ENCODE measurements at regions not wholly inside any gene's neighbourhood (a gene's known extent, or its start where the extent isn't known, plus 50 kb on each side); places are given as distances from the start of the nearest gene placed in this dataset.
"Not testable (repeated sequence)": the region's sequence is repeated elsewhere in the genome, so short reads cannot be mapped to it uniquely, and the experiment has no call there.

DNA sequence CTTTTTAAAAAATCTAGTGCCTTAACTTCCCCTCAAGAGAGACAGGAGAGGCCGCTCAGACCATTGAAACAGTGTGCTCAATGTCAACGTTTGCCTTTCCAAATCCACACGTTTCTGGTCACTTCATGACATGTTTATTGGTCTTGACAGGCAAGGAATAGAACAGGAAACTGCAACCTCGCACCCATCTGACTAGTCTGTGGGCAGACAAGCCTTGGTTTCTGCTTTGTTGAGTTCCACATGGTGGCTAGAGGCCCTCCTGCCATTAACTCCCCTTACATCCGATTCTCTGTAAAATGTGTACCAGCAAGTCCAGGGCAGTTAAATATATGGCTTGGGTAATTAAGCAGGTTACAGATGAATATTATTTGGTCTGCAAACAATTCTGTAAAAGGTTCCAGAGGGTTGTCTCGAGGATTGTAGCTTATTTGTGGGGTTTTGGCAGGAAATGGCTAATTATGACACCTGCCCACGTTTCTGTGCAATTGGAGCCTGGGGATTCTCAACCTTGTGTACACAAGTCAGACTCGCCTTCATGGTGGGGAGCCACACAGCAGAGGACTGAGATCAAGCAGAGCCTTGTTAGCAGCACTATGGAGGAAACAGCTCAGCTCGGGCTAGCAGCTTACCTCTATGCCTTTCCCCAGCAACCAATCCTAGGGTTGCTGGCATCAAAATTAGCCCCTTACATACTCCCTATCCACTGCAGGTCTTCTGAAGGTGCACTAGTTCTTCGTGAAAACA, 317.5 kb upstream of the IGF1R start:
- no peak for DNase-seq (ENCODE audit: low read depth)

DNA sequence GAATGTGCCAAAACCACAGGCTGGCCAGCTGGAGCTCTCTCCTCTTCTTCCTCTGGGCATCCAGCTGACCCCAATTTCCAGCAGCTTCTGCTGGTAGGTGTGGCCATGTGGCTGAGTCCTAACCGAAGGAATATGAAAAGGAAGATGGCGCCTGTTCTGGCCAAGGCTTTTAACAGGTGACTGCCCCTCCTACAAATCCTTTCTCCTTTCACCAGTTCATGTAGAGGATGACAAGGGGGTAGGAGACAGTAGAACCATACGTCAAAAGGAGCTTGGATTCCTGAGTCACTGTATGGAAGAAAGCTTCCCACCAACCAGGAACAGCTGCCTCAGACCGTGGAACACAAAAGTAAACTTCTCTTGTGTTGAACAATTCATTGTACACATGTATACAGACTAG, 316.7 kb upstream of the IGF1R start:
- DNase-seq (ENCODE audit: low read depth): no peak

DNA sequence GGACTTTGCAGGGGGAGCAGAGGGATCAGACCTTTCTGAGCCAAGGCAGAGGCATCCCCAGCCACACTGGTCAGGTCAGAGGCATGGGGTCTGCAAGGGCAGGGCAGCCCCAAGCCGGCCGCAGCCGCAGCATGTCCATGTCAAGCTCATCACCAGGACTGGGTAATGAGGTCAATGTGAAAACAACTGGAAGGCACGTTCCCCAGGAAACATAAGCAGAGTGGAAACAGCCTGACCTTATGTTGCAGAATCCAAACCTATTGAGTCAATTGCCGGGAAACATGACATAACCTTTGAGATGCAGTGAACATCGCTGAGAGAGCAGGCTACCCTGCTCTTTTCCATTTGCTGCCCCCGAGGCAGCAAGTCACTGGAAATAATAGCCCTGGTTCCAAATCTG, 315.1 kb upstream of the IGF1R start:
- no peak for DNase-seq (ENCODE audit: low read depth)

DNA sequence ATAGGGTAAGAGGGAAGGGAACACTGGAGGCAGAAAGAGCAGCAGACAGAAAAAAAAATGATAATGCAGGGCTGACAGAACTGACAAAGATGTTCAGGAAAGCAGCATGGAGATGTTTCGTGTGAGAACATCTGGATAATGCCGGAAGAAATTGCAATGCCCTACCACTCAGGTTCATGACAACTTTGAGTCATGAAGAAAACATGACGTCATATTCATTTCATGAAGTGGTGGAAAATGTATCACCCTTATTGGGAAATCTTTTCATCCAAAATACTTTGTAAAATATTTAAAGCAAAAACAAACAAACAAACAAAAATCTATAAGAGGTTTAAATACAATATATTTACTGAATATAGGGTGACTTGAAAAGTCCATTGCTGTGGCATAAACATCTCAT, 305.4 kb upstream of the IGF1R start:
- no peak for DNase-seq (ENCODE audit: low read depth)

DNA sequence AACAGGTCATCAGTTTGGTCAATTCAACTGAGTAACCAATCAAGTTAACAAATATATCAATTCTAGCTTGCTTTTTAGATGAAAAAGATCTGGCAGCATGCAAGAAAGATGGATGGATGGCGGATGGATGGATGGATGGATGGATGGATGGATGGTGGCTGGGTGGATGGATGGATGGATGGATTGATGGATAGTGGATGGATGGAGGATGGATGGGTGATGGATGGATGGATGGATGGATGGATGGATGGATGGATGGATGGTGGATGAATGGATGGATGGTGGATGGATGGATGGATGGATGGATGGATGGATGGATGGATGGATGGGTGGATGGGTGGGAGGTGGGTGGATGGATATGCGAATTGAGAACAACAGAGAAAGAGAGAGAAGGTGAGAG, 303.7 kb upstream of the IGF1R start:
- no peak for DNase-seq (ENCODE audit: low read depth)

DNA sequence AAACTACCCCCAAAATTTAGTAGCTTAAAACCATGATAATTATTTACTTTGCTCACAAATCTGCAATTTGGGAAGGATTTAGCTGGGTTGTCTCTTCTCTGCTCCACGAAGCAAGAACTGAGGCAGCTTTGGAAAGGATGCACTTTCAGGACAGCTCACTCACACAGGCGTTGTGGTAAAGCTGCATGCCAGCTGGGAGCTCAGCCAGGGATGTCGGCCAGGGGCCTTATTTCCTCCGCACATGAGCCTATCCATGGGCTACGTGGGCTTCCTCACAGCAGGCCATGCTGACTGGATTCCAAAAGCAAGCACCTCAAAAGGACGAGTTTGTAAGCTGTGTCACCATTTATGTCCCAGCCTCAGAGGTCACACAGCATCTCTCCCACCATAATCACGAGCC, 301.3 kb upstream of the IGF1R start:
- no peak for DNase-seq (ENCODE audit: low read depth)

DNA sequence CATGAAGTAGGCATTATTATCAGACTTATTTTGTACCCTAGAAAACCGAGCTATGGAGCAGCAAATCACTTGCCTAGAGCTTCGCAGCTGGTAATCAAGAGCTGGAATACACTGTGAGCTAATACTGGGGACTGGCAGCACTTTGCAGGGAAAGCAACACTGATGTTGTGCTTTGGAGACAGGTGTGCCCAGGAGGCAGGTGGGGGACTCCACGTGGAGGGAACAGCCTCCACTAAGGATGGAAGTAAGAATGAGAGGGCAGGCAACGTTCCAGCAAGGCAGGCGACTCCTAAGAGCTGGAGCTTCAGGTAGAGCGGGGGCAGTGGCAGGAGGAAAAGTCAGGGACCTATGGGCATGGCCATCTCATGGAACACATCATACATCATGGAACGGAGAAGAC, 300.5 kb upstream of the IGF1R start:
- DNase-seq (ENCODE audit: low read depth): no peak

DNA sequence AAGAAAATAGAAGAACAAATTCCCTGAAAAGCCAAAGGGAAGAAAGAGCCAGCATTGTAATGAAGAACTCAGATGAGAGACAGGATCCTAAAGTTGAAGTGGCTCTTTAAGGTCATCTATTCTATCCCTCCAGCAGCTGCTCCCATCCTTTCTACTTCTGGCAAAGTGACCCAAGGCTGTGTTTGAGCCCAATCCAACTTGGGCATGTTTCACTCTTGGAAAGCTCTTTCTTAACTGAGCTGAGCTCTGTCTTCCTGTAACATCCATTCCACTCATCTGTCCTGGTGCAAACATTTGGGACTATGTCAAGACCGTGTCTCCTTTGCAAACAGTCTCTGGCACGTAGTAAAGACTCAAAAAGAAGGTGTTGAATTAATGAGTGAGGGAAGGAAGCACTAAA, 298.1 kb upstream of the IGF1R start:
- DNase-seq (ENCODE audit: low read depth): no peak

DNA sequence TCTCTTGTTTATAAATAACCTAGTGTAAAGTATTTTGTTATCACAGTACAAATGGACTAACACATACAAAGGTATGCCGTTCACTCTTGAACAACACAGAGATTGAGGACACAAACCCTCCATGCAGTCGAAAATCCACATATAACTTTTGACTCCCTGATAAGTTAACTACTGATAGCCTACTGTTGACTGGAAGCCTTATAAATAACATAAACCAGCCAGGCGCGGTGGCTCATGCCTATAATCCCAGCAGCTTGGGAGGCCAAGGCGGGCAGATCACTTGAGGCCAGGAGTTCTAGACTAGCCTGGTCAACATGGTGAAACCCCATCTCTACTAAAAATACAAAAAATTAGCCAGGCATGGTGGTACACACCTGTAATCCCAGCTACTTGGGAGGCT, 290.1 kb upstream of the IGF1R start:
- not testable (repeated sequence) for DNase-seq (ENCODE audit: low read depth)

DNA sequence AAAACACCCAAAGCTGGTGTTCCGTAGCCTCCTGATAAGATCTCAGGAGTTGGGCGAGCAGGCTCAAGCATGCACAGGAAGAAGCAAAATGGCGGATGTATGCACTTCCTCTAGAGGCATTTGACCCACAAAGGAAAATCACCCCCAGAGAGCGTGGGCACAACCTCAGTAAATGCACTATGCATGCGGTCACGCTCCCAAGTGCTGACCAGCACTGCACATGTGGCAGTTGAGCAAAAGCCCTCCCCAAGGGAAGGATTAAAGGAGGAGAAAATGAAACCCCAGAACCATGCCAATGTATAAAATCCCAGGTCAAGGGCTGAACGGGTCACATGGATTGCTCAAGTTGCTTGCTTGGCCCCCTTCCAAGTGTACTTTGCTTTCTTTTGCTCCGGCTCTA, 289.4 kb upstream of the IGF1R start:
- DNase-seq (ENCODE audit: low read depth): no peak

DNA sequence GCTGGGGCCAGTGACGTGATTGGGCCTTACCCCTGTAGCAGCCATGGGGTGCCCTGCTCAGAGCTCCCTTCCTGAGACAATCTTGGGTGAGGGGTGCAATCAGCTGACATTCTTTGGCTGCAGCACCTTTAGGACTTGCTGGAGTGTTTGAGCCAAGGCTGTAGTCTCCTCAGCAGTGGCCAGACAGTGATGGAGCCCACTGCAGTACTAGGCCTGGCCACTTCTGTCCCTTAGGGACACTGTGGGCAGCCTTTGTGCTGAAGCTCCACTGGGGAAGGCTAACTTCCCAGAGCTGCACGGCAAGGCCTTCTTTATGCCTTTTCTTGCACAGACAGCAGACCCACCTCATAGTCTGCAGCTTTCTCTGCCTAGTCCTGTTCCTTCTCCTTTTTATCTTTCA, 284.9 kb upstream of the IGF1R start:
- no peak for DNase-seq (ENCODE audit: low read depth)

DNA sequence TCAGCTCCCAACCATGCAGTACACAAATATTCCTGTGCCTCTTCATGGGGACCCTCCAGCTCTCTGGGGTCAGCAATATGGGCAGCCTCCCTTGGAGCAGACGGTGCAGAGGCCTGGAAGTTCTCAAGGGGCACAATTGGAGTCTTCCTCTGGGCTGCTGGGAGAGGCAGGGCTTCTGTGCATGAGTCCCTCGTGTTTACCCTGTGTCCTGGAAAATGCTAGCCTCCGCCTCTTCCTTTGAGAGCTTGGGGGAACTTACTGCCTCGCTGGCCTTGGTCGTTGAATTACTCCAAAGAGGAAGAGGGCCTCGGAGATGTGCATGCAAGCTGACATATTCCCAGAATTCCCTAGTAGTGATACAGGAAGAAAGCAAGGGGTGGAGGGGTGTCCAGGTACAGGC, 284.4 kb upstream of the IGF1R start:
- no peak for DNase-seq (ENCODE audit: low read depth)

DNA sequence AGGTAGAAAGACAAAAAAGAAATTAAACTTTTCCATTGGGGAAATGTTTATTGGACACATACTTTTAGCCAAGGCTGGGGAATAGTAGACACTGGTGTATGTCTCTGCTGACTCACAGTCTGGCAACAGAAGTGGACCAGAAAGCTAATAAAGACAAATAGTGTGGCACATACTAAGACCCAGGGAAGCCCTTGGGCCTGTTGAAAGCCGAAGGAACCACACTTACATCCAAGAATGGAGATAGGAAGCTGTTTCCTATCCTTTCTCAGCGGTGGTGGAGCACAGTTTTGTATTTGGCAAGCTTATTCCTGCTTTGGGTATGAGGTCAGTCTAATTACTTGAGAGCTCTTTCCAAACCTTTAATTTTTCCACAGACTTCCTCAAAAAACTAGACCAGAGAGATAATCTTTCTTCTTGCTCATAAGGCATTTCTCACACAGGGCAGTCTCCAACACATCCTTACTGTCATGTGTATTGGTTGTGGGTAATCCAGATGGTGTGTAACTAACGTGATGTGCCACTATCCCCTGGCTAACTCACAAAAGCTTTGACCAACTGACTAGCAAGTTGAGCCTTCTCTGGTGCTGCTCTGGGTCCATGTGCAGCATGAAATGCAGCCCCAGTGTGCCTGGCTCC, 279.1 kb upstream of the IGF1R start:
- DNase-seq (ENCODE audit: low read depth): no peak

DNA sequence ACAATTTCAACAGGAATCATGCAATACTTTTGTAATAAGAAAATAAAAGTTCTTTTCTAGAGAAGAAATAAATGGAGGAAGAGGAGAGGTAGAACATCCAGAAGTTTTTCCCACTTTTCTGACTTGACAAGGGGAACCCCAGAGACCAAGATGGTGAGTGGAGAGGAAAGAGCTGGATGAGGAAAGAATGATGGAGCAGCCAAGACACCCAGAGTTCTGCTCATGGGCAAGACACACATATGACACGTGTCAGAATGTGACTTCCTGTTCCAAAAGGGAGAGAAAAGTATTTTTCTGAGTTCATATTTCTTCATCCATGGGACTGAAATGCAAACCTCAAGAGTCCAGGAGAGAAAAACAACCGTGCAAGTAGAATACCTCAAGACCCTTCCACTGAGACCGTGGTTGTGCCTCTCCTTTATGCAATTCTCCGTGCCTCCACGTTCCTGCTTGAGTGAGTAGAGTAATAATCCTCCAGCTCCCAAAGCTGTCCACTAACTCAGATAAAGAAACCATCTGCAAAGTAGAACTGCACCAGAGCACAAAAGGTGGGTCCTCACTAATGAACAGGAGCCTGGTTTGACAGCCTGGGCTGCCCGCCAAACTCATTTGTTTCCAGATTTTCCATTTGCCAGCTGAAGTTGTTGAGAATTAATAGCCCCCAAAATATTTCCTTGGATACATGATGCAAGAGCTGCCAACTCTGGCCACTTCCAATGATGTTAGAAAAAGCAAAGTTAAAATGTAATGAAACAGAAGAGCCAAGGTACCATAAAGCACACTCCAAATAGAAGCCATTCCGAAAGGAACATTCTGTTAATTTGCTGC, 272.6 kb upstream of the IGF1R start:
- DNase-seq (ENCODE audit: low read depth): no peak

DNA sequence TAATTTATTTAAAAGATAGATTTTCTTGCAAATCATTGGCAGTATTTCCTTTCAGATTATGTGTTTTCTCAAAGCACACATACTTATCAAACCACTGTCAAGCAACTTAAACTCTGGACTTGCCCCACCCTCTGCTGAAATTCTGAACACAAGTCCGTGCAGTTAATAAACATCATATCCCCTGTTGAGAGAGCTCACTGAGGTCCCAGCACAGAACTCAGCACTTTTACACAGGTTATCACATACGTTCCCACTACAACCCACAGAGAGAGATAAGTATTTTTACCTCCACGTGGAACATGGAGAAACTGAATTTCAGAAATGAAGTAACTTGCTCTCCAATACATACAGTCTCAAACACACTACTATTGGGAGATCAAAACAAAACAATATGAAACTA, 267.6 kb upstream of the IGF1R start:
- no peak for DNase-seq (ENCODE audit: low read depth)

DNA sequence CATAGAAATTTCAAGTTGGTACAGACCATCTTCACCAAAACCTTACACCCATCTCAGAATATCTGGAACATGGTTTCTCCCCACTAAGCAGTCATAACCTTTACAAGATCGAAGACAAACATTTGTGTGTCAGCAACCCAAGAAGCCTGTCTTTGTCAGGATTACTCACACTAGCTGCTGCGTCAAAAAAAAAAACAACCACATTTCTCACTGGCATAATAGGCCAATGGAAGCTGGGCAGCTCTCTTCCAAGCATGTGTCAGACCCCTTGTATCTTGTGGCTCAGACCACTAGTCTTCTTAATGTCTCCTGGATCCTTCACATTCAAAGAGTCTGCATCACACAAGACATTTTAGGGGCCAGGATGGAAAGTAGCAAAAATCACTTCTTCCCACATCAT, 266.9 kb upstream of the IGF1R start:
- no peak for DNase-seq (ENCODE audit: low read depth)

DNA sequence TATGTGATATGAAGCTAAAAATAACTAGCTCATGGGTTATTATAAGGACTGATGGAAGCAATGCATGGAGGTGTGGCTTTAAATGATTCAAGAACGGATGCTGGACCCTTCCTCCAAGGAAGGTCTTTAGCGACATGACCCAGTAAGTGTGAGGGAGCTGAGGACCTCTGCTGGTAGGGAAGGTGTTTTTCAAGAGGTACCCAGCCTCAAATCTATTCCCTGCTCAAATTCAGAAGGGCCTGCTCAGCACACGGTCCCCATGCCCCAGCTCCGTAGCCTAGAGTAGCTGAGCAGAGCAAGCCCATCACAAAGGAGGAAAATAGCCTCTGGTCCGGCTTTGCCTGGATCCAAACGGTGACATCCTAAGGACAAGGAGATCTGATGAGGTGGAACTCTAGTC, 266.2 kb upstream of the IGF1R start:
- no peak for DNase-seq (ENCODE audit: low read depth)

DNA sequence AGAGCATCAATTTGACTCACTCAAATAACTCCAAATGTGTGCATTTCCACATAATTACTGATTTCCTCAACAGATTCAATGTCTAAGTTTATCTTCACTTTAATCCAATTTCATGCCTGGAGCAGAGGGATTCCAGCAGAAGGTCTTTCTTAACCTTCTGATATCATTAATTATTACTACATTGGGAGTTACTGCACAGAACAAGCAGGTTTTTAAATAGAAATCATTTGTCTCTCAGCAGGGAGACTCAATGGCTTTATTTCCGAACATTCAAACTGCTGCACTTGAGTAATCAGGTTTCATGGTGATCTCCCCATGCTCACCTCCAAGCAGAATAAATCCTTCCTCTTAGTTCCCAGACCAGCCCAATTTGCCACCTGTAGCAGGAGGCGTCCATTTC, 264.8 kb upstream of the IGF1R start:
- no peak for DNase-seq (ENCODE audit: low read depth)

DNA sequence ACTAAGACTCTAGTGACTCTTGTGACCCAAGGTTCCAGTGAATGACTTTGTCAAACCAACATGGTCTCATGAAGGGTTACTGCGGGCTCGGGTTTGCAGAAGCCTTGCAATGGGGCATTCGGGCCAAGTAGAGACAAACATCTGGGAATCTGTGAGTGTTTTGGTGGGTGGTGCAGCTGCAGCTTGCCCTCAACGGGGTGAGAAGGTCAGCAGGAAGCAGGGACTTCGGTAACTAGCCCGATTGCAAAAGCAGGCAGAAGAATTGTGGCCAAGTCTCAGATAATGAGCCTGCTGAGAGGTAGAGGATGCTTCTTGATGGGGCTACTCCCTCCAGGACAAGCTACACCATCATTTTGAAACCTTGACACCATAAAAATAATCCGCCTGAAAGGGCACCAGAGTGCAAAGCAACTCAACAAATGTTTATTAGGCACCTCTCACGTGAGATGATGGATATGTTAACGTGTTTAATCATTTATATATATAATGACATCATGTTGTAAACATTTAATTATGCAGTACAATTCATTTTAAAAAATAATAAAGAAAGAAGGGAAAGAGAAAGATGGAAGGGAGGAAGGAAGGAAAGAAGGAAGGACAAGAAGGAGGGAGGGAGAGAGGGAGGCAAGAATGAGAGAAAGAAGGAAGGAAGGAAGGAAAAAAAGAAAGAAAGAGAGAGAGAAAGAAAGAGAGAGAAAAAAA, 263.9 kb upstream of the IGF1R start:
- no peak for DNase-seq (ENCODE audit: low read depth)

DNA sequence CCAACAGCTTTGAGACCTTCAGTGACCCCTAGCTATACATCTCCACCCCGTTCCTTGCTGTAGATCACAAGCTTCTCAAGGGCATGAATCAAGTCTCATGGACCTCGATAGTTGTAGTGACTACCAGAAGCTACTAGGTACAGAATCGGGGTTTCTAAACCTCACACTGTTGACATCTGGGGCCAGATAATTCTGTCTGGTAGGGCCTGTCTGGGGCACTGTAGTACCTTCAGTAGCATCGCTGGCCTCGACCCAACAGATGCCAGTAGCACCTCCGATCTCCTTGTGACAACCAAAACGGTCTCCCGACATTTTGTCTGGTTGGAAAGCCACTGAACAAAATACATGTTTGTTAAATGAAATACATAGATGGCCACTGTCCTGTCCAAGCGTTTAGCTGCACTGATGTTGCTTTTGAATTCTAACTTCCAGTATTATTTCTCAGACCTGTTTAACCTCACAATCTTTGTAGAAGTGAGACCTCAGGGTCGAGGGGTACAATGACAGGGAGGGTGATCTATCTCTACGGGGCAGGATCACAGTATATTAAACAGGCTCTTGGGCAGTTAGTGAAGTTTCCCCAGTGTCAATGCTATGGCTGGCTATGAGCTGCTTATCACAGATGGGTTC, 262.5 kb upstream of the IGF1R start:
- no peak for DNase-seq (ENCODE audit: low read depth)

DNA sequence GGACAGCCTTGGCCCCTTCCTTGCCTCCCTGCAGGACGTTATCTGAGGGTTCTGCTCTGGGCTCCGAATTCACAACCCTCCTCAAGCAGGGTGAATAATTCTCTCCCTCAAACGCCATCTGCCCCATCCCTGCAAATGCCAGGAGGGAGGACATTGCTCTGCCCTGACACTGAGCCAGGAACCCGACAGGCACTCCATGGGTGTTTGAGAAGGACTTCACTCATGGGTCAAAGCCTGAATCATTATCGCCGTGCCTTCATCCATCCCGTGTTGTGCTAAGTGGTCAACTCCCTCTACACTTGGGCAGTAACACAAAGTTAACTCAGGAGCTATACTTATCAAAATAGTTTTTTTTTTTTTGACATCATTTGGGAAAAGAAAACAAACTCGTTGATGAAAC, 261.8 kb upstream of the IGF1R start:
- no peak for DNase-seq (ENCODE audit: low read depth)

DNA sequence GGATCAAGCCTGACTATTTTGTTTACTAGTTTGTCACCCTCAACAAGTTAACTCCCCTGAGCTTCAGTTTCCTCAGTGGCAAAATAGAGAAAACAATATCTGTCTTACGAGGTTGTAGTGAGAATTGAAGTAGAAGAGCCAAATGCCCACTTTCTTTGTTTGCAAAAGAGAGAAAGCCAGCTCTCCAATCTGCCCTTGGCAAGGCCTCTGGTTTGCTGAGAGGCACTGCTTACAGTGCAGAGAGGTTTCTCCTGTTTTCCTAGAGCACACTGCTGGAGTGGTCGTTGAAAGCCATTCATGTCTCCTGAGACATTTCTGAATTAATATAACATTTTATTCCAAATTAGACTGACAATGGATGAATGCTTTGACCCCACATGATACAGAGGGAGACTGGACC, 260.5 kb upstream of the IGF1R start:
- DNase-seq (ENCODE audit: low read depth): no peak
